ENCODE measurements at regions not wholly inside any gene's neighbourhood (a gene's known extent, or its start where the extent isn't known, plus 50 kb on each side); places are given as distances from the start of the nearest gene placed in this dataset.

- no peak overlapping the region for H4K8ac ChIP-seq (ENCODE audit: low read depth, low read length)
- no peaks in the 10 kb centered on the region for H3K27me3 ChIP-seq (ENCODE audit: control insufficient read depth in 3 of 3, insufficient read depth in 3 of 3, low read depth in 1 of 3, low read length in 3 of 3)
- no peak overlapping the region for H2BK120ac ChIP-seq (ENCODE audit: low read depth, low read length)
- no peak overlapping the region for H3K14ac ChIP-seq (ENCODE audit: low read length)
- no peak overlapping the region for H3K9ac ChIP-seq (ENCODE audit: low read depth, low read length, poor library complexity)
- no peak overlapping the region for H3K23ac ChIP-seq (ENCODE audit: low read depth, low read length, poor library complexity)
- no peak for DNase-seq (ENCODE audit: low spot score)
- no peak overlapping the region for H4K91ac ChIP-seq (ENCODE audit: low read depth, low read length, poor library complexity)
- no peak overlapping the region for H2AFZ ChIP-seq (ENCODE audit: low read length)
- no peak overlapping the region for H3K18ac ChIP-seq (ENCODE audit: low read length)
- no peak overlapping the region for H2BK15ac ChIP-seq (ENCODE audit: low read length)
- H3K4me3 ChIP-seq (ENCODE audit: low read length in 2 of 2): no peak overlapping the region
- H2AK5ac ChIP-seq (ENCODE audit: low read depth, low read length): no peak overlapping the region
- no peak overlapping the region for H3K4me2 ChIP-seq (ENCODE audit: insufficient read depth, low read length, poor library complexity, severe bottlenecking)
- H2BK12ac ChIP-seq (ENCODE audit: low read length): no peak overlapping the region
- H3K4me1 ChIP-seq (ENCODE audit: control insufficient read depth in 2 of 2, insufficient read depth in 1 of 2, low read depth in 1 of 2, low read length in 2 of 2): no peaks in the 10 kb centered on the region
- no peaks in the 10 kb centered on the region for H3K36me3 ChIP-seq (replicated peaks in 1 of 2; ENCODE audit: control insufficient read depth in 2 of 2, insufficient read depth in 2 of 2, low read length in 2 of 2)
- no peak overlapping the region for H3K27ac ChIP-seq (replicated peaks; ENCODE audit: low read length)
- no CpG with 5 or more reads among the region's 6 CpGs for WGBS, 2 donors (ENCODE audit: extremely low coverage in 2 of 2, insufficient read length in 2 of 2, insufficient replicate concordance in 1 of 2)
- no peaks in the 10 kb centered on the region for H3K79me1 ChIP-seq (ENCODE audit: low read depth, low read length)
- no peak overlapping the region for H2BK5ac ChIP-seq (ENCODE audit: low read length)
- H3K9me3 ChIP-seq (replicated peaks in 1 of 2; ENCODE audit: control insufficient read depth in 2 of 2, insufficient read depth in 1 of 2, low read depth in 1 of 2, low read length in 2 of 2): no peaks in the 10 kb centered on the region
- no peak overlapping the region for H3K4ac ChIP-seq (ENCODE audit: low read length)
Observed at GRCh38 chr3:150055332-150055731, 84.6 kb upstream of the PFN2 start.

DNA sequence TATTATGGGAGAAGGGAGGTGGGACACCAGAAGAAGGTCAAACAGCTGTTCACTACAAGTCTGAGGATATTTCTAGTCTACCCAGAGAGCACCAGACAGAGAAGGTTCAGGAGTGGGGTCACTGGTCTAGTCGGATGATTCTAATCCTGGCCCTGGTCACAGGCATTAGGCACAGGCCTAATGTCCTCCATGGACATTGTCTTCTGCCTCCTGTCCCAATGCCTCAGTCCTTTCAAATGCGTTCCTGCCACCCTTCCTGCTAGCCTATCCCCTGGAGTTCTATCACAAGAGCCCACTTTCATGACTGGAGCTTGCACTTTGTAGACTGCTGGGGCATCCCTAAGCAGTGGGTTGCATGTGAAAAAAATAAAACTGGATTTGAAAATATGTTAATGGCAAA, 83.9 kb upstream of the PFN2 start:
- Histone ChIP-seq H2BK12ac (ENCODE audit: low read length) (no peak overlapping the region), H3K4ac (ENCODE audit: low read length) (no peak overlapping the region), H3K27ac (replicated peaks; ENCODE audit: low read length) (no peak overlapping the region), H4K8ac (ENCODE audit: low read depth, low read length) (no peak overlapping the region), H4K91ac (ENCODE audit: low read depth, low read length, poor library complexity) (no peak overlapping the region), H3K23ac (ENCODE audit: low read depth, low read length, poor library complexity) (no peak overlapping the region), H3K4me3 (ENCODE audit: low read length in 2 of 2) (no peak overlapping the region), H2BK5ac (ENCODE audit: low read length) (no peak overlapping the region), H2BK15ac (ENCODE audit: low read length) (no peak overlapping the region), H3K14ac (ENCODE audit: low read length) (no peak overlapping the region), H2BK120ac (ENCODE audit: low read depth, low read length) (no peak overlapping the region), H2AFZ (ENCODE audit: low read length) (no peak overlapping the region), H3K4me1 (ENCODE audit: control insufficient read depth in 2 of 2, insufficient read depth in 1 of 2, low read depth in 1 of 2, low read length in 2 of 2) (no peaks in the 10 kb centered on the region), H2AK5ac (ENCODE audit: low read depth, low read length) (no peak overlapping the region), H3K9ac (ENCODE audit: low read depth, low read length, poor library complexity) (no peak overlapping the region), H3K79me1 (ENCODE audit: low read depth, low read length) (no peaks in the 10 kb centered on the region), H3K27me3 (ENCODE audit: control insufficient read depth in 3 of 3, insufficient read depth in 3 of 3, low read depth in 1 of 3, low read length in 3 of 3) (no peaks in the 10 kb centered on the region), H3K4me2 (ENCODE audit: insufficient read depth, low read length, poor library complexity, severe bottlenecking) (no peak overlapping the region), H3K9me3 (replicated peaks in 1 of 2; ENCODE audit: control insufficient read depth in 2 of 2, insufficient read depth in 1 of 2, low read depth in 1 of 2, low read length in 2 of 2) (no peaks in the 10 kb centered on the region), H3K18ac (ENCODE audit: low read length) (no peak overlapping the region), H3K36me3 (replicated peaks in 1 of 2; ENCODE audit: control insufficient read depth in 2 of 2, insufficient read depth in 2 of 2, low read length in 2 of 2) (no peaks in the 10 kb centered on the region)
- no peak for DNase-seq (ENCODE audit: low spot score)
- no CpG with 5 or more reads among the region's 2 CpGs for WGBS, 2 donors (ENCODE audit: extremely low coverage in 2 of 2, insufficient read length in 2 of 2, insufficient replicate concordance in 1 of 2)

- no peak overlapping the region for H3K14ac ChIP-seq (ENCODE audit: low read length)
- peaks cover 0 to 1% of the 10 kb centered on the region in 2 donors for H3K4me1 ChIP-seq (ENCODE audit: control insufficient read depth in 2 of 2, insufficient read depth in 1 of 2, low read depth in 1 of 2, low read length in 2 of 2)
- H3K9me3 ChIP-seq (replicated peaks in 1 of 2; ENCODE audit: control insufficient read depth in 2 of 2, insufficient read depth in 1 of 2, low read depth in 1 of 2, low read length in 2 of 2): peaks cover 0 to 3% of the 10 kb centered on the region in 2 donors
- no peak overlapping the region for H3K9ac ChIP-seq (ENCODE audit: low read depth, low read length, poor library complexity)
- no peak overlapping the region for H2BK15ac ChIP-seq (ENCODE audit: low read length)
- H2AK5ac ChIP-seq (ENCODE audit: low read depth, low read length): no peak overlapping the region
- no peaks in the 10 kb centered on the region for H3K36me3 ChIP-seq (replicated peaks in 1 of 2; ENCODE audit: control insufficient read depth in 2 of 2, insufficient read depth in 2 of 2, low read length in 2 of 2)
- no peak overlapping the region for H3K27ac ChIP-seq (replicated peaks; ENCODE audit: low read length)
- no peak overlapping the region for H2AFZ ChIP-seq (ENCODE audit: low read length)
- no CpG with 5 or more reads among the region's 25 CpGs for WGBS, 2 donors (ENCODE audit: extremely low coverage in 2 of 2, insufficient read length in 2 of 2, insufficient replicate concordance in 1 of 2)
- no peak overlapping the region for H3K4ac ChIP-seq (ENCODE audit: low read length)
- H3K23ac ChIP-seq (ENCODE audit: low read depth, low read length, poor library complexity): peak overlapping the region; percentile 93
- no peak overlapping the region for H4K8ac ChIP-seq (ENCODE audit: low read depth, low read length)
- no peak overlapping the region for H3K4me2 ChIP-seq (ENCODE audit: insufficient read depth, low read length, poor library complexity, severe bottlenecking)
- no peak overlapping the region for H3K4me3 ChIP-seq (ENCODE audit: low read length in 2 of 2)
- H2BK12ac ChIP-seq (ENCODE audit: low read length): no peak overlapping the region
- no peak for DNase-seq (ENCODE audit: low spot score)
- no peaks in the 10 kb centered on the region for H3K79me1 ChIP-seq (ENCODE audit: low read depth, low read length)
- H2BK5ac ChIP-seq (ENCODE audit: low read length): no peak overlapping the region
- H3K18ac ChIP-seq (ENCODE audit: low read length): no peak overlapping the region
- H3K27me3 ChIP-seq (ENCODE audit: control insufficient read depth in 3 of 3, insufficient read depth in 3 of 3, low read depth in 1 of 3, low read length in 3 of 3): peaks cover 0 to 7% (median 0%) of the 10 kb centered on the region in 3 experiments
- no peak overlapping the region for H4K91ac ChIP-seq (ENCODE audit: low read depth, low read length, poor library complexity)
- no peak overlapping the region for H2BK120ac ChIP-seq (ENCODE audit: low read depth, low read length)
Observed at GRCh38 chr3:150050510-150050909, 79.8 kb upstream of the PFN2 start.

- H3K23ac ChIP-seq (ENCODE audit: low read depth, low read length, poor library complexity): no peak overlapping the region
- no peak overlapping the region for H3K18ac ChIP-seq (ENCODE audit: low read length)
- no peak overlapping the region for H3K14ac ChIP-seq (ENCODE audit: low read length)
- H2BK120ac ChIP-seq (ENCODE audit: low read depth, low read length): no peak overlapping the region
- DNase-seq (ENCODE audit: low spot score): no peak
- H2AFZ ChIP-seq (ENCODE audit: low read length): no peak overlapping the region
- no peak overlapping the region for H2AK5ac ChIP-seq (ENCODE audit: low read depth, low read length)
- peaks cover 0 to 7% (median 0%) of the 10 kb centered on the region in 3 experiments for H3K27me3 ChIP-seq (ENCODE audit: control insufficient read depth in 3 of 3, insufficient read depth in 3 of 3, low read depth in 1 of 3, low read length in 3 of 3)
- no CpG with 5 or more reads among the region's 1 CpG for WGBS, 2 donors (ENCODE audit: extremely low coverage in 2 of 2, insufficient read length in 2 of 2, insufficient replicate concordance in 1 of 2)
- no peak overlapping the region for H2BK12ac ChIP-seq (ENCODE audit: low read length)
- no peak overlapping the region for H3K4me3 ChIP-seq (ENCODE audit: low read length in 2 of 2)
- H3K36me3 ChIP-seq (replicated peaks in 1 of 2; ENCODE audit: control insufficient read depth in 2 of 2, insufficient read depth in 2 of 2, low read length in 2 of 2): no peaks in the 10 kb centered on the region
- no peak overlapping the region for H3K4me2 ChIP-seq (ENCODE audit: insufficient read depth, low read length, poor library complexity, severe bottlenecking)
- H2BK15ac ChIP-seq (ENCODE audit: low read length): no peak overlapping the region
- peaks cover 0 to 3% of the 10 kb centered on the region in 2 donors for H3K9me3 ChIP-seq (replicated peaks in 1 of 2; ENCODE audit: control insufficient read depth in 2 of 2, insufficient read depth in 1 of 2, low read depth in 1 of 2, low read length in 2 of 2)
- H3K27ac ChIP-seq (replicated peaks; ENCODE audit: low read length): no peak overlapping the region
- H3K4me1 ChIP-seq (ENCODE audit: control insufficient read depth in 2 of 2, insufficient read depth in 1 of 2, low read depth in 1 of 2, low read length in 2 of 2): peaks cover 0 to 1% of the 10 kb centered on the region in 2 donors
- no peak overlapping the region for H3K9ac ChIP-seq (ENCODE audit: low read depth, low read length, poor library complexity)
- H3K4ac ChIP-seq (ENCODE audit: low read length): no peak overlapping the region
- no peak overlapping the region for H2BK5ac ChIP-seq (ENCODE audit: low read length)
- H3K79me1 ChIP-seq (ENCODE audit: low read depth, low read length): no peaks in the 10 kb centered on the region
- no peak overlapping the region for H4K91ac ChIP-seq (ENCODE audit: low read depth, low read length, poor library complexity)
- no peak overlapping the region for H4K8ac ChIP-seq (ENCODE audit: low read depth, low read length)
Observed at GRCh38 chr3:150049317-150049716, 78.6 kb upstream of the PFN2 start.
